Ureter (tissue), 1 donor: ENCODE measurements at regions not wholly inside any gene's neighbourhood (a gene's known extent, or its start where the extent isn't known, plus 50 kb on each side); places are given as distances from the start of the nearest gene placed in this dataset.
"Not testable (repeated sequence)": the region's sequence is repeated elsewhere in the genome, so short reads cannot be mapped to it uniquely, and the experiment has no call there.

Experiments used
- DNase-seq: peaks from one replicate; pipeline ENCODE4 v3.0.0-alpha.2; 2020; ENCODE audit warnings: low spot score
- donor health status: DM: yes; HTN: yes; CAD: no.

GRCh38 chr3:32042867-32043266 is 61.3 kb downstream of the ZNF860 start:
- DNase-seq, result not testable (repeated sequence)

GRCh38 chr3:32045091-32045915 is 61.1 kb upstream of the GPD1L start:
- peak; percentile 48 for DNase-seq

- DNase-seq, result no peak
Measured at GRCh38 chr3:32046102-32046501, 60.3 kb upstream of the GPD1L start.

DNA sequence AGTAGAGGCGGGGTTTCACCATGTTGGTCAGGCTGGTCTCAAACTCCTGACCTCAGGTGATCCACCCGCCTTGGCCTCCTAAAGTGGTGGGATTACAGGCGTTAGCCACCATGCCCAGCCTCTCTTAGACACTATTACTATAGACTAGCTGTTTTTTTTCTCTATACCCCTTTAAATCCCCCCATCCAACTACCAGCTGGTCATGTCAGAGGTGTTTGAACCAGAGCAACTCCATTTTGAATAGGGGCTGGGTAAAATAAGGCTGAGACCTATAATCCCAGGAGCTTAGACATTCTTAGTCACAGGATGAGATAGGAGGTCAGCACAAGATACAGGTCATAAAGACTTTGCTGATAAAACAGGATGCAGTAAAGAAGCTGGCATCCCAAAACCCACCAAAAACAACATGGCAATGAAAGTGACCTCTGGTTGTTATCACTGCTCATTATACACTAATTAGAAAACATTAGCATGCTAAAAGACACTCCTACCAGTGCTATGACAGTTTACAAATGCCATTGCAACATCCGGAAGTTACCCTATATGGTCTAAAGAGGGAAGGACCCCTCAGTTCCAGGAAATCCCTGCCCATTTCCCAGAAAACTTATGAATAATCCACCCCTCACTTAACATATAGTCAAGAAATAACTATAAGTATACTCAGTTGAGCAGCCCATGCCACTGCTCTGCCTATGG is 57.8 kb upstream of the GPD1L start:
- no peak for DNase-seq

DNA sequence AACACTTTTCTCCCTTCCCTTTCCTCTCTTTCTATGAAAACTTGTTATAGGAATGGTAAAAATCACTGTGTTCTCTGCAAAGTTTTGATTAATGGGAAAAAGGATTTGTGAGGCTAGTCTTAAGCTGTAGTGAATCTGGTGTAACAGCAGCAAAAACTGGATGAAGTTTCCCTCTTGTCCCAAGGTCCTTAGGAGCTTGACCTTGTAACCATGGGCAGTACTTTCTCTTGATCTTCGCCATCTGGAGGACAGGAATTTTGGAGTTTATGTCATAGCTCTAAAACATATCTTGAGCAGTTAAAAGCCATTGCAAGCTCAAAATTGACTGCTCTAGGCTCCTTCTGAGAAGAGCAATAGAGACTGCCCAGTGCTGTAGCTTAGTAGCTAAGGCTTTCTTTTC is 56.5 kb upstream of the GPD1L start:
- no peak for DNase-seq

DNA sequence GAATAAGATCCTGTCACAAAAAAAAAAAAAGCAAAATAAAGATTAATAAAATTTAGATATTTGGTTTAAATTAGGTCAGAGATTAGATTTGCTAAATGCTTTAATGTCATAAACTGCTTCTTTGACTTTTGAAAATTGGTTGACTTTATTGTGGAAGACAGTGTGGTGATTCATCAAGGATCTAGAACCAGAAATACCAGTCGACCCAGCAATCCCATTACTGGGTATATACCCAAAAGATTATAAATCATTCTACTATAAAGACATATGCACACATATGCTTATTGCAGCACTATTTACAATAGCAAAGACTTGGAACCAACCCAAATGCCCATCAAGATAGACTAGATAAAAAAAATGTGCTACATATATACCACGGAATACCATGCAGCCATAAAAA is 54.2 kb upstream of the GPD1L start:
- not testable (repeated sequence) for DNase-seq

GRCh38 chr3:32052851-32053250 is 53.6 kb upstream of the GPD1L start:
- not testable (repeated sequence) for DNase-seq

GRCh38 chr3:32056559-32057290 is 49.7 kb upstream of the GPD1L start:
- no peak for DNase-seq
